ENCODE measurements at regions not wholly inside any gene's neighbourhood (a gene's known extent, or its start where the extent isn't known, plus 50 kb on each side); places are given as distances from the start of the nearest gene placed in this dataset.
"Not testable (repeated sequence)": the region's sequence is repeated elsewhere in the genome, so short reads cannot be mapped to it uniquely, and the experiment has no call there.

DNA sequence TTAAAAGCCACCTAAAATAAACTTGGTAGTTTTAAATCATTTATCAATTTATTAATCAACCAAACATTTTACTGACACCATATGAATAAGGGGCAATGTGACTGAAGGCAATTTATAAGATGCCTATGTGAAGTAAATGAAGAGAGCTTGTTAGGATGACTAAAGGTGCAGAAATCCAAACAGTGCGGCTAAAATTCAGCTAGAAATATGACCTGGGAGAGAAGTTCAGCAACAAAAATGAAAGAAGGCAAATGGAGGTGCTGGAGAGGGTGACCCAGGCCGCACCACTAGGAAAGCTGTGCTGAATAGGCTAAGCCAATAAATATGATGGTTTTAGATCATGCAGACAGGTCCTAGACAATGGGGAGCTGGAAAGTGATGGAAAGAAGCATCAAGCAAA is 403.7 kb downstream of the BTG1 start:
- no peak for DNase-seq (ENCODE audit: low read depth in 3 of 3)

GRCh38 chr12:91733846-91734245 is 411.8 kb downstream of the BTG1 start:
- not testable (repeated sequence) for DNase-seq (ENCODE audit: low read depth in 3 of 3)

DNA sequence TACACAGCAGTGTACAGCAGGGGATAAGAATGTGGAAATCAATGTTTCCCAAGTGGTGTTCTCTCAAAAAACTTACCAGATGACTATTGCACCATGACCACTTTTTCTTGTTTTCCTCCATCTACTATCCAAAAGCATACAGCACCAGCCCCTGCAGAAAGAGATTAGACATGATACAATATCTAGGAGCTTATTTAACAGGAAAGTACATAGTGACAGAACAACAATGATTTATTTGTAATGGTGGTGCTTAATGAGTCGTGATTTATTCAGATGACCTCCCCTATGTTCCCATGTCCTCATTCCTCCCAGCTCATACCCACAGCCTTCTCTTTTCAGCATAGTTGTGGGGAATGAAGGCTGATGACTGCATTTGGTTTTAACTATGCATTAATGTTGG is 413.6 kb downstream of the BTG1 start:
- DNase-seq (ENCODE audit: low read depth in 3 of 3), result no peak

- DNase-seq (ENCODE audit: low read depth in 3 of 3), result no peak
These were observed 416.1 kb downstream of the BTG1 start for GRCh38 chr12:91729543-91729942.

DNA sequence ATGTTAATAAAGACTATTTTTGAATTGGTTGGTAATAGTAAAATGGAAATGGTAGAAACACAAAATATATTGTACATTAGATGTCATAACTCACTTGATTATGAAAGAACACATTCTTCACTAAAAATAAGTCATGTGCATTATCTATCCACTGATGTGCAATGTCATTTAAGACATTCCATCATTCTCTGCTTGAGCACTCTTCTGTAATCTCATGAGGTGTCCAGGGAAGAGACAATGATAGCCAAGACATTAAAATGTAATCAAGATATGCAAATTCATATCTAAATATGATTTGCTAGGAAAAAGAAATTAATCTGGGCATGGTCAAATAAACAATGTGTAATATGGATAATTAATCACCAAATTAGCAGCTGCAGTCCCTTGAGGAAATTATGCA is 422.5 kb downstream of the BTG1 start:
- no peak for DNase-seq (ENCODE audit: low read depth in 3 of 3)

DNA sequence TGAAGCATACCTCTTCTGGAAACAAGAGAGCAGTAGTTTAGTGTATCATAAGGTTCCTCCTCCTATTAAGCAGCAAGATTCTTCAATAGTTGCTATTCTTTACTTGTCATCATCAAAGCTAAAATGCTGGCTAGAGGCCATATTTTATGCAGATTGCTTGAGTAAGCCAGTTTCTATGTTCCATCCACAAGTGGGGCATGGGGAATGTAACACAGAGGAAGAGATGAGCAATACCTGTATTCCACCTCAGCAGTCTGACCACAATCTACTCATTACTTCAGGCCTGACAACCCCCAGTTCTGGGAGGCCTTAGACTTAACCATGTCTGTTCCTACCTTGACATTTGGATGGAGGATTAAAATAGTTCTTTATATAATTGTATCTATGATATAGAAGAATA is 423.6 kb downstream of the BTG1 start:
- DNase-seq (ENCODE audit: low read depth in 3 of 3), result no peak

GRCh38 chr12:91721023-91721422 is 424.6 kb downstream of the BTG1 start:
- no peak for DNase-seq (ENCODE audit: low read depth in 3 of 3)

GRCh38 chr12:91718326-91718725 is 427.3 kb downstream of the BTG1 start:
- DNase-seq (ENCODE audit: low read depth in 3 of 3), result no peak

DNA sequence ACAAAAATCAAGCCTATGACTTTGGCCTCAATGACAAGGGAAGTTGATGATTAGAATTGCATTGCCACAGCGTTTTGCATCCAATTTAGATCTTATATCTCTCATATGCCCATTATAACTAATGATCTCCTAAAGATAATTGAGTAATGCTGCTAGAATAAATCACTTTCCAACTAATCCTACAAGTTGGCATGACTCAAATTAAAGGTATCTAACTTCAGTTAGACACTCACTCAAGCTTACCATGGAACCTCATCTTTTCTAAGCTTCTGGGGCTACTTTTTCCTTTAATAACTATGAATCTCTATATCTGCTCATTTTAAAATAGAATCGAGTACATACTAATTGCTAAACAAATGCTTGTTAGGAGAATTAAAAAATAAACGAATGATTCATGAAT is 427.8 kb downstream of the BTG1 start:
- no peak for DNase-seq (ENCODE audit: low read depth in 3 of 3)

DNA sequence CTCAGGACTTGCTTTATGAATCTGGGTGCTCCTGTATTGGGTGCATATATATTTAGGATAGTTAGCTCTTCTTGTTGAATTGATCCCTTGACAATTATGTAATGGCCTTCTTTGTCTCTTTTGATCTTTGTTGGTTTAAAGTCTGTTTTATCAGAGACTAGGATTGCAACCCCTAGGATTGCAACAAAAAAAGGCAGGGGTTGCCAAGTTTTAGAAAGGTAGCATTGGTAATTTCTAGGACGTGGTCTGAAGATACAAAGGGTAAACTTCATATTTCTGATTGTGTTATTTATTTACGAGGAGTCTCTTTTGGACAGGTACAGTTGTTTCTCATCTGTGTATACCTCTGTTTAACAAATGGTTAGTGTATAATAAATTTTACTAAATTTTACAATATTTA is 433.7 kb downstream of the BTG1 start:
- DNase-seq (ENCODE audit: low read depth in 3 of 3), result not testable (repeated sequence)

- no peak for DNase-seq (ENCODE audit: low read depth in 3 of 3)
These were observed 439.2 kb downstream of the BTG1 start for GRCh38 chr12:91706466-91706865.

GRCh38 chr12:91704446-91704845 is 441.2 kb downstream of the BTG1 start:
- DNase-seq (ENCODE audit: low read depth in 3 of 3), result no peak

DNA sequence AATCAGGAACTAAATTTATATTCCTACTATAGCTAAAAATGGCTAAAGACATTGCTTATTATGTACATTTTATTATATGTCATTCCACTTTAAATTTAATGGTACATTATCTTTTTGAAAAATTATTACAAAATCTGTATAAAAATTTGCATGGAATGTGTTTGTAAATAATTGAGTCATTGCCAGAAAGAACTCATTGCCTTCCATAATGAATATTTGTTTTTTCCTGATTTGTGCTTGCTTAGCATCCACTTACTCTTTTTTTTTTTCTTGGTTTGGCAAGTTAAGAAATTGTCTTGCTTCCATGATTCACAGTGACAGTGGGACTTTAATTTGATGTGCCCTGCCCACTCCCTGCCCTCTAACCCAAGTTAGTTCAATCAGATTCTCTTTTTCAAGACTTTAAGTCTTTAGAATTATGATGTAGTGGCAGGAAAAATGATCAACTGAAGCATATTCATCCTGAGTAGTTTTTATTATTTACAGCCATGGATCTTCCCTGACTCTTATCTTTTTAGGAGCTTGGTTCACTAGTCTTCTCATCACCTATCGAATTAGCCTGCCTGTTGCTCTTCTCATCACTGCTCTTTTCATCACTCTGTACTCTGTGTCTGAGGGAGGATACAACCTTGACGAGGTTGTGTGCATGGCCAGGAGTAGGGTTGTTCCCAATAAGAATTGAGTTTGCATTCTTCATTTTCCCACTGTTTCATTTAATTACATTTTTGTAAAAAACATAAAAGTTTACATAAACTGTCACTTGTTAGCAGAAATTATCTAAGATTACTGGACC is 442.0 kb downstream of the BTG1 start:
- no peak for DNase-seq (ENCODE audit: low read depth in 3 of 3)

DNA sequence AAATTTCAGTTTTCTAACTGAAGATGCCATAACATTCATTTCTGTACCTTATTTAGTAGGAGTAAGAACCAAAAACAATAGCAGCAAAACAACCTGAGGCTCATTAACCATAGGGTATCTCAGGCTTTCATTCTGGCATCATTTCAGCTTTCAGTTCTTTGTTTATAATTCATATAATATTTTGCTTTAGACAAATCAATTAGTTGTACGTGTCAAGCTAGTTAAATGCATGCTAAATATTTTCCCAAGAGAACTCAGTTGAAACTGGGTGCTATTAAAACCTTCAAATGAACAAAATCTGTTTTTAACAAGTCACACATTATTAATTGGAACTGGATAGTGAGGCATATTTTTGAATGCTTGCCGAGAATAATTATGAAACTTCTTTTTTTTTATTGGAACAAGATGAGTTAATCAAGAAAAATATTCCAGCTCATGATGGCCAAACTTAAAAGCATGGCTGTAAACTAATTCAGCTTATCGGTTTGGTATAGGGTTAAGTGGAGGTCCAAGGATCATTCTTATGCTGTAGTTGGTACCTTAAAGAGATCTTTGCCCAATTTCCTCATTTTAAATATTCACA is 442.7 kb downstream of the BTG1 start:
- no peak for DNase-seq (ENCODE audit: low read depth in 3 of 3)

GRCh38 chr12:91695964-91696363 is 449.7 kb downstream of the BTG1 start:
- no peak for DNase-seq (ENCODE audit: low read depth in 3 of 3)

- not testable (repeated sequence) for DNase-seq (ENCODE audit: low read depth in 3 of 3)
These were observed 450.2 kb downstream of the BTG1 start for GRCh38 chr12:91695406-91695805.

GRCh38 chr12:91690531-91690930 is 455.1 kb downstream of the BTG1 start:
- DNase-seq (ENCODE audit: low read depth in 3 of 3), result no peak

- DNase-seq (ENCODE audit: low read depth in 3 of 3), result no peak
These were observed 458.3 kb downstream of the BTG1 start for GRCh38 chr12:91687052-91688017.

- DNase-seq (ENCODE audit: low read depth in 3 of 3), result no peak
These were observed 459.7 kb downstream of the BTG1 start for GRCh38 chr12:91685917-91686316.

- DNase-seq (ENCODE audit: low read depth in 3 of 3), result no peak
These were observed 463.9 kb downstream of the BTG1 start for GRCh38 chr12:91681751-91682150.

DNA sequence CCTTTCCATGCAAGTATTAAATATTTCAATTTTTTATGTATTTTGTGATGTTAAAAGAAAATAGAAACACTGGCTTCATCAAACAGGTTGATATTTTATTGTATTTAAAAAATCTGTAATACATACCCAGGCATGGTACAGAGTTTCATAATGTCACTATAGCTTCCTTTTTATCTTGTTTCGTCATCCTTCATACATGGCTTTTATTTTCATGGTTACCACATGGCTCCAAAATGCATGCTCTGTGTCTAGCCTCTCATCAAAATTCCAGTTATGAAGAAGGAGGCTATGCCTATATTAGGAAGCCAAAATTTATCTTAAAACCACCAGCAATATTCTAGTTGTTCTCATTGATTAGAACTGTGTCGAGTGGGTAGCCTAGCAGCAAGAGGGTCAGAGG is 464.8 kb downstream of the BTG1 start:
- no peak for DNase-seq (ENCODE audit: low read depth in 3 of 3)

- DNase-seq (ENCODE audit: low read depth in 3 of 3), result no peak
These were observed 468.1 kb downstream of the BTG1 start for GRCh38 chr12:91677556-91677955.
